Body of pancreas (tissue), 4 donors: ENCODE measurements at regions not wholly inside any gene's neighbourhood (a gene's known extent, or its start where the extent isn't known, plus 50 kb on each side); places are given as distances from the start of the nearest gene placed in this dataset.

Source experiments
- CTCF ChIP-seq, 7 experiments: fragments of 450-650 bp in 4 of 7; fragments of 200-600 bp in 3 of 7; sonication (generic) in 3 of 7; IDR thresholded peaks; one replicate each; pipeline ENCODE4 v1.5.1; 2016 to 2019; ENCODE audit warnings: antibody characterized with exemption in 7 of 7
- POLR2A ChIP-seq, 3 donors: fragments of 450-650 bp; IDR thresholded peaks; one replicate each; pipeline ENCODE4 v1.6.1; 2016; ENCODE audit warnings: antibody characterized with exemption in 3 of 3, mild to moderate bottlenecking in 2 of 3

GRCh38 chr5:77558266-77558665 lies 66.2 kb upstream of the WDR41 start:
- TF ChIP-seq CTCF (IDR thresholded peaks at IDR 0.05) (no peak), POLR2A (IDR thresholded peaks at IDR 0.05) (no peak)
